OCI-LY7 (cell line): ENCODE measurements at regions not wholly inside any gene's neighbourhood (a gene's known extent, or its start where the extent isn't known, plus 50 kb on each side); places are given as distances from the start of the nearest gene placed in this dataset.

Experiments used
- CTCF ChIP-seq: fragments of 200-600 bp; sonication (generic); conservative IDR thresholded peaks from 2 replicates; pipeline ENCODE4 v1.5.1; 2014; ENCODE audit warnings: mild to moderate bottlenecking, antibody characterized with exemption, low read length, moderate library complexity, mixed read lengths
- EZH2phosphoT487 ChIP-seq: fragments of 200-600 bp; sonication (generic); IDR thresholded peaks from 2 replicates; pipeline ENCODE4 v1.6.1; 2018; ENCODE audit warnings: low read depth, borderline replicate concordance, mild to moderate bottlenecking, mixed run types, antibody characterized with exemption, low read length, moderate library complexity, mixed read lengths

DNA sequence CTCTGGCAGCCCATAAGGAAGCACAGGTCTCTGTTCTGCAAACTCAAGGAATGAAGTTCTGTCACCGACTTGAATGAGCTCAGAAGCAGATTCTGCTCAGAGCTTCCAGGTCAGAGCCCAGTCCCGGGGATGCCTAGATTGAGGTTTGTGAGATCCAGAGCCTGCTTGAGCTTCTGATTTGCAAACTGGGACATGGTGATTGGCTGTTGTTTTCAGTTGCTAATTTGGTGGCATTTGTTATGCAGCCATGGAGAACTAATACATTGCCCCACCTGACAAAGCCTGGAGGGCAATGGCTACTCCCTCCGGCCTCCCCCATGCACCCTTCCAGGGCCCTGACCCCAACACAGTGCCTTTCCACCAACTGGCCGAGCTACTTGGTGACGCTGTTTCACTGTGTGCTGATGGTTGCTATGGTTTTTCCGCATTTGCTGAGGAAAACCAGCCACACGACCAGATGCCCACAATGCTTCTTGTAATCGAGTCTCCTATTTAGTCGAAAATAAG is 379.5 kb upstream of the ATP10A start:
- TF ChIP-seq CTCF (no peak), EZH2phosphoT487 (no peak)
